ENCODE measurements at regions not wholly inside any gene's neighbourhood (a gene's known extent, or its start where the extent isn't known, plus 50 kb on each side); places are given as distances from the start of the nearest gene placed in this dataset.

- 0% methylated on average over 3 of the region's 3 CpGs for WGBS (ENCODE audit: insufficient coverage, low coverage, missing lambda C conversion rate)
- H3K27ac ChIP-seq (ENCODE audit: extremely low read depth, low read depth, low read length) = no peak overlapping the region
- BruUV-seq (replicated peaks) = no TSS peak
- H3K79me2 ChIP-seq (ENCODE audit: control insufficient read depth, insufficient read depth, low read length) = no peaks in the 10 kb centered on the region
- ChIA-PET CTCF (ENCODE audit: low intra/inter-chr PET ratio) (no interaction called here), POLR2A (no interaction called here)
- FAIRE-seq (no peak), DNase-seq (ENCODE audit: extremely low read depth in 1 of 4, low spot score in 3 of 4) (no peak), ATAC-seq (no peak)
- no peaks in the 10 kb centered on the region for H3K4me1 ChIP-seq (replicated peaks in 1 of 2; ENCODE audit: control insufficient read depth in 2 of 2, insufficient read depth in 2 of 2, low read length in 2 of 2)
- no peak for TF ChIP-seq MXD1 (CRISPR knock-in tag; IDR thresholded peaks at IDR 0.05; ENCODE audit: borderline replicate concordance, poor library complexity, severe bottlenecking)
- H3K4me2 ChIP-seq (ENCODE audit: insufficient read depth, low read length) = no peak overlapping the region
- no peak overlapping the region for H3K9ac ChIP-seq (ENCODE audit: insufficient read depth in 1 of 2, low read depth in 2 of 2, low read length in 2 of 2)
- in situ Hi-C loops (cut with MboI) (no loop called here), intact Hi-C loops (cut with micrococcal nuclease) (no loop called here)
- H3K9me3 ChIP-seq (replicated peaks; ENCODE audit: control insufficient read depth, insufficient read depth, low read depth, low read length) = 0 out of 2 replicates have a peak, but pooled peaks cover 1% of the 10 kb centered on the region
- H3K36me3 ChIP-seq (ENCODE audit: control insufficient read depth, insufficient read depth, low read length) = no peaks in the 10 kb centered on the region
- no peaks in the 10 kb centered on the region for H4K20me1 ChIP-seq (replicated peaks; ENCODE audit: control insufficient read depth, insufficient read depth, low read length)
- H3K4me3 ChIP-seq = no peak overlapping the region
- no peaks in the 10 kb centered on the region for H3K9me1 ChIP-seq (ENCODE audit: control insufficient read depth, insufficient read depth, low read length)
- no peaks in the 10 kb centered on the region for H3K27me3 ChIP-seq (ENCODE audit: control insufficient read depth in 2 of 2, insufficient read depth in 2 of 2, low read length in 2 of 2)
- no peak overlapping the region for H2AFZ ChIP-seq (ENCODE audit: low read depth, low read length)
These were observed 218.1 kb upstream of the SATB1 start for GRCh38 chr3:18643281-18643680.

DNA sequence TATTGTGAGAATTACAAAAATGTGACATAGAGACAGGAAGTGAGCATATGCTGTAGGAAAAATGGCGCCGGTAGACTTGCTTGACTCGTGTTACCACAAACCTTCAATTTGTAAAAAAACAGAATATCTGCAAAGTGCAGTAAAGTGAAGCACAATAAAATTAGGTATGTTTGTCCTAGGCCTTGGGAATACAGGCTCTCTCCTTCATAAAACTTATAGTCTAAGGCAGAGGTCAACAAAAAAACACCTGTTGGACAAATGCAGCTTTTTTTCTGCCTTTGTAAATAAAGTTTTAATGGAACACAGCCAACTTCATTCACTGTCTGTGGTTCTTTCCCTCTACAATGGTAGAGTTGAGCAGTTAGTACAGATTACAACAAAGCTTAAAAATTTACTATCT lies 216.8 kb upstream of the SATB1 start:
- Histone ChIP-seq H3K79me2 (ENCODE audit: control insufficient read depth, insufficient read depth, low read length) (no peaks in the 10 kb centered on the region), H2AFZ (ENCODE audit: low read depth, low read length) (no peak overlapping the region), H3K9me3 (replicated peaks; ENCODE audit: control insufficient read depth, insufficient read depth, low read depth, low read length) (no peaks in the 10 kb centered on the region), H3K27me3 (ENCODE audit: control insufficient read depth in 2 of 2, insufficient read depth in 2 of 2, low read length in 2 of 2) (no peaks in the 10 kb centered on the region), H3K9ac (ENCODE audit: insufficient read depth in 1 of 2, low read depth in 2 of 2, low read length in 2 of 2) (no peak overlapping the region), H3K9me1 (ENCODE audit: control insufficient read depth, insufficient read depth, low read length) (no peaks in the 10 kb centered on the region), H3K4me1 (replicated peaks in 1 of 2; ENCODE audit: control insufficient read depth in 2 of 2, insufficient read depth in 2 of 2, low read length in 2 of 2) (no peaks in the 10 kb centered on the region), H3K27ac (ENCODE audit: extremely low read depth, low read depth, low read length) (no peak overlapping the region), H3K4me2 (ENCODE audit: insufficient read depth, low read length) (no peak overlapping the region), H4K20me1 (replicated peaks; ENCODE audit: control insufficient read depth, insufficient read depth, low read length) (no peaks in the 10 kb centered on the region), H3K36me3 (ENCODE audit: control insufficient read depth, insufficient read depth, low read length) (no peaks in the 10 kb centered on the region), H3K4me3 (no peak overlapping the region)
- intact Hi-C loops (cut with micrococcal nuclease) (no loop called here), in situ Hi-C loops (cut with MboI) (no loop called here)
- 0% methylated on average over 3 of the region's 3 CpGs for WGBS (ENCODE audit: insufficient coverage, low coverage, missing lambda C conversion rate)
- FAIRE-seq (no peak), ATAC-seq (no peak), DNase-seq (ENCODE audit: extremely low read depth in 1 of 4, low spot score in 3 of 4) (no peak)
- BruUV-seq (replicated peaks) = no TSS peak
- CTCF ChIA-PET (ENCODE audit: low intra/inter-chr PET ratio) = no interaction called here
- POLR2A ChIA-PET = no interaction called here
- TF ChIP-seq TCF7L2 (IDR thresholded peaks at IDR 0.05; ENCODE audit: low read depth, low read length) (no peak), FOXO4 (CRISPR knock-in tag; IDR thresholded peaks at IDR 0.05) (no peak), COPS2 (conservative IDR thresholded peaks at IDR 0.05) (no peak), ZNF253 (CRISPR knock-in tag; conservative IDR thresholded peaks at IDR 0.05) (no peak), ZNF239 (CRISPR knock-in tag; IDR thresholded peaks at IDR 0.05) (no peak), RBM22 (IDR thresholded peaks at IDR 0.05; ENCODE audit: low read depth, low read length, poor library complexity, severe bottlenecking) (no peak), FOSL1 (tag; conservative IDR thresholded peaks at IDR 0.05) (no peak), ZNF511 (CRISPR knock-in tag; IDR thresholded peaks at IDR 0.05) (no peak), ZNF785 (CRISPR knock-in tag; IDR thresholded peaks at IDR 0.05) (no peak), PHTF2 (CRISPR knock-in tag; IDR thresholded peaks at IDR 0.05) (no peak)
- TF ChIP-seq, protein P1, sequence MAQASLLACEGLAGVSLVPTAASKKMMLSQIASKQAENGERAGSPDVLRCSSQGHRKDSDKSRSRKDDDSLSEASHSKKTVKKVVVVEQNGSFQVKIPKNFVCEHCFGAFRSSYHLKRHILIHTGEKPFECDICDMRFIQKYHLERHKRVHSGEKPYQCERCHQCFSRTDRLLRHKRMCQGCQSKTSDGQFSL (CRISPR knock-in tag; IDR thresholded peaks at IDR 0.05) = no peak
- TF ChIP-seq, protein P1 (tag; IDR thresholded peaks at IDR 0.05) = no peak

Measured in K562 (cell line).